KMS-11 (cell line): ENCODE measurements at regions not wholly inside any gene's neighbourhood (a gene's known extent, or its start where the extent isn't known, plus 50 kb on each side); places are given as distances from the start of the nearest gene placed in this dataset.

ENCODE experiments used
- H2AFZ ChIP-seq: fragments of 200-600 bp; sonication (generic); 2 replicates; pipeline ENCODE4 v1.6.1; 2016; ENCODE audit warnings: antibody characterized with exemption, mixed run types, low read depth
- H3K27ac ChIP-seq: fragments of 200-600 bp; sonication (generic); 2 replicates; pipeline ENCODE4 v1.6.1; 2016; ENCODE audit warnings: mild to moderate bottlenecking, mixed run types
- H3K27me3 ChIP-seq: fragments of 200-600 bp; sonication (generic); 2 replicates; pipeline ENCODE4 v1.6.1; 2017; ENCODE audit warnings: mild to moderate bottlenecking, low read depth, mixed run types, moderate library complexity; ENCODE audit not compliant: insufficient read depth
- H3K36me3 ChIP-seq: fragments of 200-600 bp; sonication (generic); 2 replicates; pipeline ENCODE4 v1.6.1; 2017; ENCODE audit warnings: mild to moderate bottlenecking, mixed run types; ENCODE audit not compliant: insufficient read depth
- H3K4me1 ChIP-seq: fragments of 200-600 bp; sonication (generic); 2 replicates; pipeline ENCODE4 v1.6.1; 2016; ENCODE audit warnings: mild to moderate bottlenecking, low read depth, mixed run types; ENCODE audit not compliant: poor library complexity, severe bottlenecking
- H3K4me2 ChIP-seq: fragments of 200-600 bp; sonication (generic); 2 replicates; pipeline ENCODE4 v1.7.0; 2016; ENCODE audit warnings: mild to moderate bottlenecking, mixed run types
- H3K4me3 ChIP-seq: fragments of 200-600 bp; sonication (generic); IDR thresholded peaks from 2 replicates; pipeline ENCODE4 v1.6.1; 2017; ENCODE audit warnings: low read depth, low read length, mixed read lengths; ENCODE audit not compliant: insufficient read depth
- H3K79me2 ChIP-seq: fragments of 200-600 bp; sonication (generic); 2 replicates; pipeline ENCODE4 v1.6.1; 2016; ENCODE audit warnings: low read depth, mixed run types; ENCODE audit not compliant: insufficient read depth
- H3K9ac ChIP-seq: fragments of 200-600 bp; sonication (generic); 2 replicates; pipeline ENCODE4 v1.6.1; 2016; ENCODE audit warnings: mild to moderate bottlenecking, mixed run types
- H4K20me1 ChIP-seq: fragments of 200-600 bp; sonication (generic); 2 replicates; pipeline ENCODE4 v1.6.1; 2016; ENCODE audit warnings: mild to moderate bottlenecking, mixed run types; ENCODE audit not compliant: insufficient read depth
- TF ChIP-seq, protein P1 (sequence below): fragments of 200-600 bp; sonication (generic); conservative IDR thresholded peaks from 2 replicates; pipeline ENCODE4 v1.6.1; 2017; ENCODE audit warnings: low read depth, mild to moderate bottlenecking, antibody characterized with exemption, low read length, moderate library complexity, mixed read lengths

GRCh38 chr12:105774037-105774436, 364.7 kb downstream of the NUAK1 start:
- Histone ChIP-seq H4K20me1 (no peaks in the 10 kb centered on the region), H3K27me3 (no peaks in the 10 kb centered on the region), H3K4me3 (no peak overlapping the region), H3K4me1 (no peaks in the 10 kb centered on the region), H3K79me2 (no peaks in the 10 kb centered on the region), H3K27ac (no peak overlapping the region), H3K4me2 (no peak overlapping the region), H3K9ac (no peak overlapping the region), H2AFZ (no peak overlapping the region), H3K36me3 (no peaks in the 10 kb centered on the region)
- TF ChIP-seq, protein P1, sequence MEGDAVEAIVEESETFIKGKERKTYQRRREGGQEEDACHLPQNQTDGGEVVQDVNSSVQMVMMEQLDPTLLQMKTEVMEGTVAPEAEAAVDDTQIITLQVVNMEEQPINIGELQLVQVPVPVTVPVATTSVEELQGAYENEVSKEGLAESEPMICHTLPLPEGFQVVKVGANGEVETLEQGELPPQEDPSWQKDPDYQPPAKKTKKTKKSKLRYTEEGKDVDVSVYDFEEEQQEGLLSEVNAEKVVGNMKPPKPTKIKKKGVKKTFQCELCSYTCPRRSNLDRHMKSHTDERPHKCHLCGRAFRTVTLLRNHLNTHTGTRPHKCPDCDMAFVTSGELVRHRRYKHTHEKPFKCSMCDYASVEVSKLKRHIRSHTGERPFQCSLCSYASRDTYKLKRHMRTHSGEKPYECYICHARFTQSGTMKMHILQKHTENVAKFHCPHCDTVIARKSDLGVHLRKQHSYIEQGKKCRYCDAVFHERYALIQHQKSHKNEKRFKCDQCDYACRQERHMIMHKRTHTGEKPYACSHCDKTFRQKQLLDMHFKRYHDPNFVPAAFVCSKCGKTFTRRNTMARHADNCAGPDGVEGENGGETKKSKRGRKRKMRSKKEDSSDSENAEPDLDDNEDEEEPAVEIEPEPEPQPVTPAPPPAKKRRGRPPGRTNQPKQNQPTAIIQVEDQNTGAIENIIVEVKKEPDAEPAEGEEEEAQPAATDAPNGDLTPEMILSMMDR, result no peak

- H3K79me2 ChIP-seq, result no peaks in the 10 kb centered on the region
- no peak overlapping the region for H3K4me3 ChIP-seq
- H3K27ac ChIP-seq, result no peak overlapping the region
- H3K36me3 ChIP-seq, result no peaks in the 10 kb centered on the region
- H3K9ac ChIP-seq, result no peak overlapping the region
- no peaks in the 10 kb centered on the region for H3K27me3 ChIP-seq
- TF ChIP-seq, protein P1, result no peak
- H3K4me2 ChIP-seq, result no peak overlapping the region
- H4K20me1 ChIP-seq, result no peaks in the 10 kb centered on the region
- no peaks in the 10 kb centered on the region for H3K4me1 ChIP-seq
- H2AFZ ChIP-seq, result no peak overlapping the region
These were observed 363.4 kb downstream of the NUAK1 start for GRCh38 chr12:105775343-105775742.

- Histone ChIP-seq H3K4me2 (peak overlapping the region; percentile 46), H3K4me1 (peaks cover 34% of the 10 kb centered on the region), H3K27ac (peak overlapping the region; percentile 75), H4K20me1 (no peaks in the 10 kb centered on the region), H3K4me3 (no peak overlapping the region), H3K27me3 (no peaks in the 10 kb centered on the region), H3K9ac (no peak overlapping the region; the same call in 1 of the 2 replicates), H3K36me3 (no peaks in the 10 kb centered on the region), H3K79me2 (no peaks in the 10 kb centered on the region), H2AFZ (peak overlapping the region; percentile 38; the same call in 1 of the 2 replicates)
- TF ChIP-seq, protein P1, result no peak
These were observed 354.5 kb downstream of the NUAK1 start for GRCh38 chr12:105783983-105784947.

- H3K27me3 ChIP-seq, result no peaks in the 10 kb centered on the region
- H3K4me1 ChIP-seq, result no peaks in the 10 kb centered on the region
- H3K79me2 ChIP-seq, result no peaks in the 10 kb centered on the region
- no peak overlapping the region for H3K4me2 ChIP-seq
- TF ChIP-seq, protein P1, result no peak
- H3K27ac ChIP-seq, result no peak overlapping the region
- H3K36me3 ChIP-seq, result no peaks in the 10 kb centered on the region
- H2AFZ ChIP-seq, result no peak overlapping the region
- H3K9ac ChIP-seq, result no peak overlapping the region
- H3K4me3 ChIP-seq, result no peak overlapping the region
- no peaks in the 10 kb centered on the region for H4K20me1 ChIP-seq
These were observed 345.3 kb downstream of the NUAK1 start for GRCh38 chr12:105793421-105793820.
